ENCODE measurements at regions not wholly inside any gene's neighbourhood (a gene's known extent, or its start where the extent isn't known, plus 50 kb on each side); places are given as distances from the start of the nearest gene placed in this dataset.

DNA sequence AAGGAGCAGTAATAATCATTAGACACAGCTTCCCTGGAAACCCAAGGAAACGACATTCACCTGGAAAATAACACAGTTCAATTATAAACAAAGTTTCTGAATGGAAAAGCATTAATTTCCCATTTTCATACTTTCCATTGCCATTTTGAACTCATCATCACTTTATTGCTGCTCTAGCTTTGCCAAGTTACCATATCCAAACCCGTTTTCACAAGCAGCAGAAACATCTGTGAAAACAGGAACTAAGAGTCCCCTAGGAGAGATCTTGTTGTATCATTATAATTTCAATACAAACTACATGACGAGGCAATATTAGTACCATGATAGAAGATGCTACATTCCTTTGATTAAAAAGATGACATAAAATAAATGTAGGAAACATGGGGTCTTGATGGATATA lies 597.0 kb upstream of the NRXN1 start:
- no peaks in the 10 kb centered on the region for H3K36me3 ChIP-seq (ENCODE audit: control insufficient read depth, low read length)
- H3K9me2 ChIP-seq (replicated peaks; ENCODE audit: control insufficient read depth, low read length): no peaks in the 10 kb centered on the region
- H4K20me1 ChIP-seq (ENCODE audit: control insufficient read depth, insufficient read depth, low read depth, low read length): no peaks in the 10 kb centered on the region
- no peaks in the 10 kb centered on the region for H3K27me3 ChIP-seq (ENCODE audit: control insufficient read depth, low read length)
- no peak overlapping the region for H3K27ac ChIP-seq (ENCODE audit: low read depth, low read length)
- no peaks in the 10 kb centered on the region for H3K4me1 ChIP-seq (ENCODE audit: control insufficient read depth, low read length)
- no peak overlapping the region for H3K4me2 ChIP-seq (ENCODE audit: low read length)
- H3F3A ChIP-seq (ENCODE audit: control insufficient read depth, insufficient read depth): no peaks in the 10 kb centered on the region
- no peaks in the 10 kb centered on the region for H3K9me3 ChIP-seq (ENCODE audit: control insufficient read depth, insufficient read depth, low read length)
- no peaks in the 10 kb centered on the region for H3K79me2 ChIP-seq (ENCODE audit: control insufficient read depth, low read length)
- no peak for TF ChIP-seq EZH2phosphoT487 (IDR thresholded peaks at IDR 0.05; ENCODE audit: borderline replicate concordance, low read length)
- TF ChIP-seq, protein P1, sequence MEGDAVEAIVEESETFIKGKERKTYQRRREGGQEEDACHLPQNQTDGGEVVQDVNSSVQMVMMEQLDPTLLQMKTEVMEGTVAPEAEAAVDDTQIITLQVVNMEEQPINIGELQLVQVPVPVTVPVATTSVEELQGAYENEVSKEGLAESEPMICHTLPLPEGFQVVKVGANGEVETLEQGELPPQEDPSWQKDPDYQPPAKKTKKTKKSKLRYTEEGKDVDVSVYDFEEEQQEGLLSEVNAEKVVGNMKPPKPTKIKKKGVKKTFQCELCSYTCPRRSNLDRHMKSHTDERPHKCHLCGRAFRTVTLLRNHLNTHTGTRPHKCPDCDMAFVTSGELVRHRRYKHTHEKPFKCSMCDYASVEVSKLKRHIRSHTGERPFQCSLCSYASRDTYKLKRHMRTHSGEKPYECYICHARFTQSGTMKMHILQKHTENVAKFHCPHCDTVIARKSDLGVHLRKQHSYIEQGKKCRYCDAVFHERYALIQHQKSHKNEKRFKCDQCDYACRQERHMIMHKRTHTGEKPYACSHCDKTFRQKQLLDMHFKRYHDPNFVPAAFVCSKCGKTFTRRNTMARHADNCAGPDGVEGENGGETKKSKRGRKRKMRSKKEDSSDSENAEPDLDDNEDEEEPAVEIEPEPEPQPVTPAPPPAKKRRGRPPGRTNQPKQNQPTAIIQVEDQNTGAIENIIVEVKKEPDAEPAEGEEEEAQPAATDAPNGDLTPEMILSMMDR (IDR thresholded peaks at IDR 0.05; ENCODE audit: low read depth, low read length, poor library complexity, severe bottlenecking): no peak
- no peak overlapping the region for H3K4me3 ChIP-seq (ENCODE audit: low read length)

DNA sequence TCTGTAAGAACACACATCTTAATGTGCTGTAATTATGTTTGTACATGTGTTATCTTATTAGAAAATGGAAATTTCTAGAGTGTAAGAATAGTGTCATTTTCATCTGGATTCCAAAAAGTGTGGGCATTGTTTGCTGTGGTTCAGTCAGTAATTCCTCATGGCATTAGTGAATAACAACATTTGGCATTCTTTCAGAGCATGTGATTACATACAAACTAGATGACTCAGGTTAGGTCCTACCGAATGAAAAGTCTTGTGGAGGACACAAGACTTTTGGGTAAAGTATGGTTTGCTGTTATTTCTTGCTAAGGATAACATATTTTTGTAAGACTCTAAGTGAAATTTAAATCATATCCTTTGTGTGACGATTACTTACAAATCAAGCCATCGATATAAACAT lies 593.1 kb upstream of the NRXN1 start:
- Histone ChIP-seq H3F3A (ENCODE audit: control insufficient read depth, insufficient read depth) (no peaks in the 10 kb centered on the region), H4K20me1 (ENCODE audit: control insufficient read depth, insufficient read depth, low read depth, low read length) (no peaks in the 10 kb centered on the region), H3K27me3 (ENCODE audit: control insufficient read depth, low read length) (no peaks in the 10 kb centered on the region), H3K4me2 (ENCODE audit: low read length) (no peak overlapping the region), H3K27ac (ENCODE audit: low read depth, low read length) (no peak overlapping the region), H3K4me3 (ENCODE audit: low read length) (no peak overlapping the region), H3K36me3 (ENCODE audit: control insufficient read depth, low read length) (no peaks in the 10 kb centered on the region), H3K9me2 (replicated peaks; ENCODE audit: control insufficient read depth, low read length) (no peaks in the 10 kb centered on the region), H3K4me1 (ENCODE audit: control insufficient read depth, low read length) (no peaks in the 10 kb centered on the region), H3K79me2 (ENCODE audit: control insufficient read depth, low read length) (no peaks in the 10 kb centered on the region), H3K9me3 (ENCODE audit: control insufficient read depth, insufficient read depth, low read length) (peaks cover 4% of the 10 kb centered on the region; the same call in 1 of the 2 replicates)
- TF ChIP-seq EZH2phosphoT487 (IDR thresholded peaks at IDR 0.05; ENCODE audit: borderline replicate concordance, low read length): no peak
- TF ChIP-seq, protein P1 (IDR thresholded peaks at IDR 0.05; ENCODE audit: low read depth, low read length, poor library complexity, severe bottlenecking): no peak

DNA sequence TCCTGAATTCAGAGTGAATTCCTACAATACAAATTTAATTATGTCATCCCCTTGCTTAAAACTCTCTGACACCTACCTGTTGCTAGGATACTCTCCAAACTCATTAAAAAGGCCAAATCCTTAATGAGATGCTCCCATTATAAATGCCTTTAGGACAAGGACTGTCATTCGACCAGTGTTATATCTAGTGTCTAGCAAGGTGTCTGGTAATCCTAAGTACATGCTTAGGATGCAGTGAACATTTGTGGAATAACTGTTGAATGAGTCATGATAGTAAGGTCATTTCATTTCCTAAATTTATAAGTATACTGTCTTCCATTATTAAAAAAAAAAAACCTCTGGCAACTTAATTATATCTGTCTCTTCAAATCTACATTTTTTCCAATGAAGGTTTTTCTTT lies 588.9 kb upstream of the NRXN1 start:
- no peak overlapping the region for H3K4me2 ChIP-seq (ENCODE audit: low read length)
- no peaks in the 10 kb centered on the region for H3K36me3 ChIP-seq (ENCODE audit: control insufficient read depth, low read length)
- H3K9me3 ChIP-seq (ENCODE audit: control insufficient read depth, insufficient read depth, low read length): peaks cover 4% of the 10 kb centered on the region; the same call in 1 of the 2 replicates
- no peaks in the 10 kb centered on the region for H3K9me2 ChIP-seq (replicated peaks; ENCODE audit: control insufficient read depth, low read length)
- H3K4me1 ChIP-seq (ENCODE audit: control insufficient read depth, low read length): no peaks in the 10 kb centered on the region
- TF ChIP-seq, protein P1 (IDR thresholded peaks at IDR 0.05; ENCODE audit: low read depth, low read length, poor library complexity, severe bottlenecking): no peak
- TF ChIP-seq EZH2phosphoT487 (IDR thresholded peaks at IDR 0.05; ENCODE audit: borderline replicate concordance, low read length): no peak
- no peaks in the 10 kb centered on the region for H3K27me3 ChIP-seq (ENCODE audit: control insufficient read depth, low read length)
- H3F3A ChIP-seq (ENCODE audit: control insufficient read depth, insufficient read depth): no peaks in the 10 kb centered on the region
- H4K20me1 ChIP-seq (ENCODE audit: control insufficient read depth, insufficient read depth, low read depth, low read length): no peaks in the 10 kb centered on the region
- H3K79me2 ChIP-seq (ENCODE audit: control insufficient read depth, low read length): no peaks in the 10 kb centered on the region
- no peak overlapping the region for H3K27ac ChIP-seq (ENCODE audit: low read depth, low read length)
- H3K4me3 ChIP-seq (ENCODE audit: low read length): no peak overlapping the region

DNA sequence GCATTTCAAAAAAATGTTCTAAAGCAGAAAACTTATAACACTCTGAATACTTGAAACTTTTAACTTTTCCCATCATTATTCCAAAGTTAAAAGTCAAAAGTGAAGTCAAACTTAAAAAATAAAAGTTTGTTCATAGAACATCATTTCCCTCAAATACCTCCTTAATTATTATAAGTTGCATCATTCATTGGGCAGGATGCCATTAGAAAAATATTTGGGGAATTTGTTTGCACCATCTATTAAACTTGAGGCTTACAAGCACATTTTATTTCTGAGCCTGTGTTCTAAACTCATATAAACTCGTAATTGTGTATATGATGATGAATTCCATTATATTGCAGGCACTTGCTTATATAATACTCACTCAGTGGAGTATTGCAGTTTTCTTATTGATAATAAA lies 588.0 kb upstream of the NRXN1 start:
- Histone ChIP-seq H4K20me1 (ENCODE audit: control insufficient read depth, insufficient read depth, low read depth, low read length) (no peaks in the 10 kb centered on the region), H3F3A (ENCODE audit: control insufficient read depth, insufficient read depth) (no peaks in the 10 kb centered on the region), H3K79me2 (ENCODE audit: control insufficient read depth, low read length) (no peaks in the 10 kb centered on the region), H3K9me2 (replicated peaks; ENCODE audit: control insufficient read depth, low read length) (no peaks in the 10 kb centered on the region), H3K27me3 (ENCODE audit: control insufficient read depth, low read length) (no peaks in the 10 kb centered on the region), H3K4me3 (ENCODE audit: low read length) (no peak overlapping the region), H3K9me3 (ENCODE audit: control insufficient read depth, insufficient read depth, low read length) (peaks cover 10% of the 10 kb centered on the region), H3K4me1 (ENCODE audit: control insufficient read depth, low read length) (no peaks in the 10 kb centered on the region), H3K4me2 (ENCODE audit: low read length) (no peak overlapping the region), H3K36me3 (ENCODE audit: control insufficient read depth, low read length) (no peaks in the 10 kb centered on the region), H3K27ac (ENCODE audit: low read depth, low read length) (no peak overlapping the region)
- TF ChIP-seq, protein P1 (IDR thresholded peaks at IDR 0.05; ENCODE audit: low read depth, low read length, poor library complexity, severe bottlenecking): no peak
- TF ChIP-seq EZH2phosphoT487 (IDR thresholded peaks at IDR 0.05; ENCODE audit: borderline replicate concordance, low read length): no peak

Data from DOHH2 (cell line).